Fibroblast of skin of right quadriceps (primary cell): ENCODE measurements at regions not wholly inside any gene's neighbourhood (a gene's known extent, or its start where the extent isn't known, plus 50 kb on each side); places are given as distances from the start of the nearest gene placed in this dataset.
"Not testable (repeated sequence)": the region's sequence is repeated elsewhere in the genome, so short reads cannot be mapped to it uniquely, and the experiment has no call there.

Experiments
- DNase-seq: peaks from one replicate; pipeline ENCODE4 v3.0.0-alpha.2; 2013

DNA sequence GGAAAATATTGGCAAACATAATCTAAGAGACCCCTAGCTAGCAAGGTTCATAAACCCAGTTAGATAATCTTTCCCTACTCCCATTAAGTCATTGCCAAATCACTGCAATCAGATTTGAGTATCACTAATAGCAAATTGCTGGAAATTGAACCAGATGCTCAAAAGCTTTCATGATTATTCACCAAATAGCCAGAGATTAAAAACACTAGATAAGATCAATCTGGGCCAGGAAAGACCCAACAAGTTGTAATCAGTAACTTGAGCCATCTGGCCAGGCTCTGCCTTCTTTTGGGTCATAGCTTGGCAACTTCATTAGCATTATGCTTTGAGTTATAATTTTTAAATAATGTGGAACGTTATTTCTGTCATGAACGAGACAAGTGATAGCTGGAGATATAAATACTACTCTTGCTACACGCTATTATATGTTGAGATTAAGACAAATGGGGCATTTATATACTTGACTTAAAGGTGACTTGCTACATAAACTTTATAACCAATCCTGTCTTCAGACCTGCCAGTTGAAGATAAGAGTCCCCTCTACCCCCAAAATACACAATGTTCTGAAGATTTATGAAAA lies 196.6 kb upstream of the EDNRA start:
- no peak for DNase-seq

- no peak for DNase-seq
Measured at GRCh38 chr4:147284935-147285334, 196.0 kb upstream of the EDNRA start.

DNA sequence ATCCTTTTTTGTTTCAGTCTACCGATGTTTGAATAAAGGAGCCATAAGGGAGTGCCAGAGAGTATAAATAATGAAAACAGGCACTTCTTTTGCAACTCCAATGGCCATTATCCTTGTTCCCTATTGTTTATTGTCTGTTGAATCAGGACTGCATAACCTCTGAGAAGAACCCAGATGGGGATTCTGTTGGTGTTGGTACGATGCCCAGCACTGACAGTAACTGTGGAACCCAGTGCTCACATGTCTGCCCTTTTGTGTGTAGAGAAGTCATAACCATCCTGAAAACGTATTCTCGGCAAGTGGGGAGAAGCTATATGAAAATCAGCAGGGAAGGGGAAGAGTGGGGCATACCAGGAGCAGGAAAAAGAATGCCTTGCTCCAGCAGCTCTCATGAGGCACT lies 195.1 kb upstream of the EDNRA start:
- no peak for DNase-seq

DNA sequence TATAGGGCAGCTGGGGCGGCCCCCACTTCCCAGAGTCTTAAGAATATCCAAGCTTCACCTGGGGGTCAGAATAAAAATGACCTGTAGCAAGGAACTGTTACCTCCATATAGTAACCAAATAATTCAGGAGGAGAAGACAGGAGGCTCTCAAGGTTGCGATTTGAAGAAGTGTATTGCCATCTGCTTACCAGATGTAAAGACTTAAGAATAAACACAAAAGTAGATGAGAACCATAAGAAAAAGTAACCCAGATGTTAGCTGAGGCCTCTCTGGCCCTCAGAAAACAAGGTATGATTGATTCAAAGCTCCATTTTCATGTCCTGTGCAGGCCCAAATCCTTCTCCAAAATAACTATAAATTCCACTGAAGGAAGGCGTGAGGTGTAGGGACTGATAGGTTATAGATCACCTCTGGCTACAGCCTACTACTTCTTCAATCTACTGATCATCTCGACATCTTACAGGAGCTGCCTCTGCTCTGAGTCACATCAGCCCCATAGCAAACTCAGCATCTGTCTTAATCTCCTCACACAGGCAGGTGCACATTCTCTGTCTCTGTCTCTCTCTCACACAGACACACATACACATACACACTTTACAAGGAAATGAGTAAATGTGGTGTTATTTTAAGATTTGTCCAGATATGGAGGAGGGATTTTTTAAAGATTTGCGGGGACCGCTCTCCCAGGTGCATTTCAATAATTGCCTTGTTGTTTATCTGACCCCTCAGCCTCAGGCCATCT lies 193.9 kb upstream of the EDNRA start:
- DNase-seq: no peak

DNA sequence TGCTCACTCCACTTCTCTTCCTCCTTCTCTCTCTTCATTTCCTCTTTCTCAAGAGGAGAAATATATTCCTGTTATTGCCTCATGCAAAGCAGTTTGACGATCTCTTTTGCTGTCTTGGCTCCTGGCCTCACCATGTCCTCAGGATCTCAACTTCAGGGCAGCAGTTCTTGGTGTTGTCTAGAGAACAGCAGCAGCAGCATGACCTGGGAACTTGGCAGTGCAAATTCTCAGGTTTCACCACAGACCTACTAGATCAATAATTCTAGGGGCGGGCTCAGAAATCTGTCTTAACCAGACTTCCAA lies 193.4 kb upstream of the EDNRA start:
- DNase-seq: no peak

- DNase-seq: no peak
Measured at GRCh38 chr4:147288512-147288911, 192.4 kb upstream of the EDNRA start.

- no peak for DNase-seq
Measured at GRCh38 chr4:147289181-147289580, 191.7 kb upstream of the EDNRA start.

GRCh38 chr4:147292604-147293313 lies 188.1 kb upstream of the EDNRA start:
- not testable (repeated sequence) for DNase-seq

- not testable (repeated sequence) for DNase-seq
Measured at GRCh38 chr4:147293314-147293677, 187.6 kb upstream of the EDNRA start.

- DNase-seq: no peak
Measured at GRCh38 chr4:147299205-147299604, 181.7 kb upstream of the EDNRA start.

DNA sequence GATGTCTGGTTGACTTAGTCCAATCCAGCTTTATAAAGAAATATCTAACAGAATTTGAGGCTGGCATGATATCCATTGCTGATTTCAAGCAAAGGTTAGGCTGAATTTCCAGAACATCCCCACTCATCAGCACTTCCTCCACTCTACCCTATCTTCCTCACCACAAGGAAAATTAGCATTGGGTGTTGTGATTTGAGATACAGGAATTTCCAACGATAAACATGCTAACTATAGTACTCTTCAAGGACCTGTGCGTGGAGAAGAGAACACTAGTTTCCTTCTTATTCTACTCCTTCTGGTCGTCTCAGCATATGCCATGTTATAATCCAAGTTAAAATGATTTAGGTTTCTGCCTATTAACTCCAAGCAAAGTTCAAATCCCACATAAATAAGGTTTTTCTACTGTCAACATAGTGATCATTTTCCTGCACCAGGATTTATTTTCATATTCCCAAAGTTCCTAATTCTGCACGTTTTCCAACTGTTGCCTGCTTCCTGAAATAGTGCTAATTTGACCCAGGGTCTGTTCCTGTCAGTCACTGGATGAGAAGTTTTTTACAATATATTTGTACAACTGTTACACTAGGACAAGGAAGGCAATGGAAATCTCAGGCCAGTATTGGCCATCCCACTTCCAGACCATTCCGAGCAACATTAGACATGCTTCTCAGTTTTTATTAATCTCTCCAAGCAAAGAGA lies 177.6 kb upstream of the EDNRA start:
- no peak for DNase-seq

DNA sequence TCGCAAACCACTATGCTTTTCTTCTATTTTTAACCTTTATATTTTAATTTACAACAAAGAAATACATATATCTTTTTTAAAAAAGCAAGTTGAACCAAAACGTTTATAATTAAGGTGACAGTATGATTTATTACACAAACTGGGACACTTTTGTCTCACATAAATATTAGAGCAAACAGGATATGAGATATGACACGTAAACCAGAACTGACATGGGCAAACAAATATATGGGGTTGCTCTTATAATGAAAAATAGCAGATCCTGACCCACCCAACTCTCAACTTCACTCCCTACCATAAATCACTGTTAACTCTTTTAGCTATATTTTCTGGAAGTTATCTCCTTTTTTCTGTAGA lies 177.0 kb upstream of the EDNRA start:
- no peak for DNase-seq

- DNase-seq: no peak
Measured at GRCh38 chr4:147307896-147308674, 172.8 kb upstream of the EDNRA start.

GRCh38 chr4:147309434-147309833 lies 171.5 kb upstream of the EDNRA start:
- no peak for DNase-seq

DNA sequence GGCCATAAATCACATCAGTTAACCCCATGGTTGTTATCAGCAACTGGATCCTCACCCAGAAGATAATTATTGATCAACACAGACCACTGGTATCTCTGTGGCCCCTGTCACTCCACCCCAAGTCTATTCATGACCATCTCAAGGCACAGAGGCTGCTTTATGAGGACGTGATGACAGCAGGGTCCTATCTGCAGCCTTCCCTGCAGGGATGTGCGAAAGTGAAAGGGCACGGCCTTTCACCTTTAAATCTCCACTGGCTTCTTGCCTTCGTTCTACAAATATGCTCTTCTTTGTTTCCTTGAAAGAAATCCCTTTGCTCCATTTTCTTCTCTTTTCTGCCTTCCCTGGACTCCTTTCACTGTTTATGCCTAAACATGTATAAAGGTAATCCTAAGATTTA lies 170.6 kb upstream of the EDNRA start:
- DNase-seq: no peak

GRCh38 chr4:147311956-147312355 lies 168.9 kb upstream of the EDNRA start:
- DNase-seq: peak; percentile 40

DNA sequence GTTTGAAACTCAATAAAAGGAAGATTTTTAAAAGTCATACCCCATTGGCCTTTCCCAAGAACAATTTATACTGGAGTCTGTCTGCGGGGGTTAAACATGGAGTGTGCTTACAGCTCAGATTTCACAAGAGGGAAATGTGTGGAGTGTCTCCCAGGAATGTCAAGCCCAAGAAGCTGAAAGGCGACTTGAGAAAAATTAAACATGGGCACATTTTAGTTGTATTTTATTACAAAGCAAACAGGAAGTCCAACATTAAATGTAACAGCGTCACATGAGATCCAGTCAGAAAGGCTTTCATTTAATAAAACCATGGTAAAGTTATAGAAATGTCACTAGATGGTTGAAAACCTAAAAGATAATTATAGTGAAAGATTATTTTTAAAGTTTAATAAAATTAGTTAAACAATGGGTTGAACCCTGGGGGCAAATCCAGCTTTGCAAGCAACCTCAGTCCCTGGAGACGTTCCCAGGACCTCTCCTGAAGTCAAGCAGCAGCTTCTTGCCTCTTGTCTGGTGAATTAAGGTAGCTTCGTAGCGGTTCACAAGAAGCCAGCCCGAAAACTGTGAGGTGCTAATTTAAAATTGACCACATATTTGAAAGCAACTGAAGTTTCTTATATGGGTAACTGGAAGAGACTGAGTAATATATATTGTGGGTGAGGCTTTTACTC lies 168.4 kb upstream of the EDNRA start:
- DNase-seq: peak; percentile 72

DNA sequence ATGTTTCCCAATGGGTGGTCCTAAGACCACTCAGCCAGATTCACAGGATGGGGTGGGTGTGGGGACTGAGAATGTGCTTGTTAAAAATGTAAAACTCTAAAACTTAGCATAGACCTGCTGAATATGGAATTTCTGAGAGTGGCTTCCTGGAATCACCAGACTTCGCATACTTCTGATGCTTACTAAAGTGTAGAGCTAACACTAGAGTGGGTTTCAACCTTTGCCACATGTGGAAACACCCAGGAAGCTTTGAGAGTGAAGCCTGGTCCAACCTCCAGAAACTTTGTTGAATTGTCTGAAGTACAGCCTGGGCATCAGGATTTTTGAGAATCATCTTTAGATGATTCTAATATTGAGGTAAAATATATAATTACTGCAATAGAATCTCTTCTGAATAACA lies 167.8 kb upstream of the EDNRA start:
- no peak for DNase-seq

GRCh38 chr4:147318586-147318985 lies 162.3 kb upstream of the EDNRA start:
- DNase-seq: peak; percentile 46

DNA sequence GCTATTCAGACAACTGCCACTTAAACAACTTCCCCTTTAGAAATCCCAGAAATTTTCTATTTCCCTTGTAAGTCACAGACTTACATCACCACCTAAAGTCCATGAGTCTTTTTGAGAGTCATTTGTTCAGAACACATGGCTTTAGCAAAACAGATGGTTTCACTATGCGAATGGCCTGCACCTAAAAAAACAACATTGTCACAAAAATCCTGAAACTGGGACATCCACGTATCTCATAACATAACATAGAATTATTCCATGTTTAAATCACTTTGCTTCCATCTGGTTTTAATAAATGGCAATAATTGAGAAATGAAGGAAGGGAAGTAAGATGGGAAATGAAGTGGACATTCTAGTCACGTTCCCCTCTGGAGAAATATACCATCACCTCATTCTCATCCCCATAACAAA lies 155.3 kb upstream of the EDNRA start:
- peak; percentile 60 for DNase-seq

GRCh38 chr4:147326591-147326990 lies 154.3 kb upstream of the EDNRA start:
- DNase-seq: peak; percentile 26

DNA sequence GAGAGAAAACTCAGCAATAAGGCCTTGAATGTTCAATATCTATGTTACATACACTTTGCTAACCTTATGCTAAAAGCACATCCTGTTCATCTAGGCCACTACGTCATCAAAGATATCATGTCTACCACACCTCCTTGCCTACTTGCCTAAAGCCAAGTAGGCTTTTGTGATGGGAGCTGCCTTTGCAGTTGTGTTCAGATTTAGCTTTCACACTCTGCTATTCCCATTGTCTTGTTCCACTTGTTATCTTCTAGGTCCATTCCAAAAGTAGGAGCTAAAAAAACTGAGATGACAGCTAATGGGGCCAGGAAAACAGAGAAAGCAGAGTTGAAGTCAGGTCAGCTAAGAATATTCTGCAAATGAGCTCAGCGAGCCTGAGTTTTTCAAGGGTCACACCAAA lies 153.6 kb upstream of the EDNRA start:
- no peak for DNase-seq

DNA sequence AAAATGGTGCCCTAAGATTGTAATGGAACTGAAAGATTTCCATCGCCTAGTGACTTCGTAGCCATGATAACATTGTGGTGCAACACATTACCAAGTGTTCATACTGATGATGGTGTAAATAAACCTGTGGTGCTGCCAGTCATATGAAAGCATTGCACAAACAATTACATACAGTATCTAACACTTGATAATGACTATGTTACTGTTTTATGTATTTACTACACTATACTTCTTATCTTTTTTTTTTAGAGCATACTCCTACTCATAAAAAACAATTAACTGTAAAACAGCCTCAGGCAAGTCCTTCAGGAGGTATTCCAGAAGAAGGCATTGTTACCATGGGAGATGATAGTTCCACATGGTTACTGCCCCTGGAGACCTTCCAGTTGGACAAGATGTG lies 152.7 kb upstream of the EDNRA start:
- DNase-seq: no peak
